RCC 7860 (cell line): ENCODE measurements at regions not wholly inside any gene's neighbourhood (a gene's known extent, or its start where the extent isn't known, plus 50 kb on each side); places are given as distances from the start of the nearest gene placed in this dataset.
A peak's percentile ranks its signal among the peaks of the same experiment; 100 is the strongest.

ENCODE experiments used
- DNase-seq: peaks from one replicate; pipeline ENCODE4 v3.0.0-alpha.2; 2015; ENCODE audit warnings: low spot score
- FAIRE-seq: peaks from 2 replicates; lab custom pipeline; 2012; peaks lifted over from hg19 to GRCh38; lab: Jason Lieb, UNC

DNA sequence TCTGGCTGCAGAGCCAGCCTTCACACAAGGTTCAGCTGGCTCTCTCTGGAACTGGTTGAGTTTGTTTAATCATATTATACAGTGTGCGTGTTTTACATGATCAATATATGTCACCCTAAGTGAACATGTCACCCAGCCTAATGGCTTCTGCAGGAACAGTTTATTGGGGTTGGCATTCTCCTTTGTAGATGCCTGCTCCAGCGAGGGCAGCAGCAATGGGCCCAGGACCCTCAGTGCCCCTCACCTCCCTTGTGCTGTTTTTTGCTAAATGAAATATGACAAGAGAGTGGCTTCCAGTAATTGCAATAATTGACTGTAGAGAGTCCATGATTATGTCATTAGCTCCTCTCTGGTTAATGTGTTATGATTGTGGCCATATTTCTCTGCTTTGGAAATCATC, 387.2 kb downstream of the TMEM114 start:
- FAIRE-seq (no peak), DNase-seq (no peak)

GRCh38 chr16:8200839-8201238, 389.5 kb downstream of the TMEM114 start:
- DNase-seq: no peak
- FAIRE-seq: no peak

DNA sequence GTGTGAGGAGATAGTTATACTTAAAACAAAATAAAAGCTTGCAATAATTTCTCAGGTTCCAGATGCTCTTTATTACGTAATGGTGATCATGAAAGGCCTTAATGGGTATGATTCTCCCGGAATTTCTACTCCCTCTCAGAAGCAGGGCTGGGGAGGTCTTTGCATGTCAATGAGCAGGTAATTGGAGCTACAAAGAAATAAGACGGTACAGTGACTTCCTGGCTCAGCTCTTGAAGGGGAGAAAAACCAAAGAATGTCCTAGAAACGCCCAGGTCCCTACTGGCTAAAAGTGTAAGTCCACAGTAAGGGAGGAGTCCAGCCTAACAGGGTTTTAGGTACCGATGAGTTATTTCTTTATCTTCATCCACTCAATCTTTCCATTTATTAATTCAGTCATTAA, 390.9 kb downstream of the TMEM114 start:
- no peak for FAIRE-seq
- no peak for DNase-seq

DNA sequence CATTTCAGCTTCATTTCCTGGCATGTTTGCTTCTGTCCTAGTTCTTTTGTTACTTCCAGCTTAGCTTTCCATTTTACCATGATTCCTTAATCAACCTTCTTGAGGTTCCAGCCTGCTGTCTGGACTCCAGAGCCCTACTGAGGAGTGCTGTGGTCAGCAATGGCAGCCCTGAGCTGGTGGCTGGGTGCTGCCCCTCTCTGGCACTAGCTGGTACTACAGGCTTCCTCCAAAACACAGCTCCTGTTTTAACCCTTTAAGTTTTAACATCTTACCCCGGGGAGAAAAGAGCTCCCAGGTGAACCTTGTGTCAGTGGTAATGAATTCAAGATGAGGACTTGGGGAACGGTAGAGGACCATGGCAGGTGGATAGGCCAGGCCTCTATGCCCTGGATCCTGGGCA, 395.5 kb downstream of the TMEM114 start:
- FAIRE-seq: no peak

GRCh38 chr16:8188841-8189240, 401.5 kb downstream of the TMEM114 start:
- FAIRE-seq (no peak), DNase-seq (no peak)

More for the DNA sequence above, 395.5 kb downstream of the TMEM114 start:
- DNase-seq: no peak

- no peak for FAIRE-seq
- no peak for DNase-seq
Observed at GRCh38 chr16:8187782-8188372, 402.4 kb downstream of the TMEM114 start.

DNA sequence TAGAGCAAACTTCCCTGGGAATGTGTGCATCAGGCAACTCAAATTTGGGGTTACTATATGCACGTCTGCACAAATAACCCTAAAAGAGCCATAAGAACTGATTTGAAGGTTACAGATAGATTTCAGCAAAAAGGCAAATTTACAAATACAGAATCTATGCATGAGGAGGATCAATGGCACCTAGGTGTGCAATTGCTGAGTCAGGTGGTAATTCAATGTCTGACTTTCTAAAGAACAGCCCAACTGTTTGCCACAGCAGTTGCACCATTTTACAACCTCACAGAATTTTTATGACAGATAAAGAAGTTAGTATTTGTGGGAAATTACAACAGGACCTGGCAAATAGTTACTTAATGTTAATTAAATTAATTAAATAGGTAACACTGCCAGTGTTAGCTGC, 405.5 kb downstream of the TMEM114 start:
- FAIRE-seq (no peak), DNase-seq (no peak)

GRCh38 chr16:8183176-8184099, 406.9 kb downstream of the TMEM114 start:
- no peak for FAIRE-seq
- no peak for DNase-seq

DNA sequence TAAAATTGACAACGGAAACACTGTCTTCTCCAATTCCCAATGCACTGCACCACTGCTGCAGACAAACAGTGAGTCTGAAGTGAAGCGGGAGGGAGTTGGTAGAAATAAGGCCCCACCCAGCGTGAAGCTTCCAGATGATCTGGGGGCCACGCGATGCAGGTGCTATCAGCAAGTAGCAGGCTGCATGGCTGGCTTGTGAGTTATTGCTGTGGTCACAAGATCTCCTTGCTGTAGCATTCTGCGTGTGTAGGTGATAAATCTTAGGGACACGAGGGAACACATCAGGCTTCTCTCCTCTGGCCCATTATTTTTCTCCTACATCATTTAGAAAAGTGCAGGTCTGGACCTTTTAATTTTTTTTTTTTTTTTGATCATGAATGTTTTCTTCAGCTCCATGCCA, 407.6 kb downstream of the TMEM114 start:
- DNase-seq: no peak
- no peak for FAIRE-seq

DNA sequence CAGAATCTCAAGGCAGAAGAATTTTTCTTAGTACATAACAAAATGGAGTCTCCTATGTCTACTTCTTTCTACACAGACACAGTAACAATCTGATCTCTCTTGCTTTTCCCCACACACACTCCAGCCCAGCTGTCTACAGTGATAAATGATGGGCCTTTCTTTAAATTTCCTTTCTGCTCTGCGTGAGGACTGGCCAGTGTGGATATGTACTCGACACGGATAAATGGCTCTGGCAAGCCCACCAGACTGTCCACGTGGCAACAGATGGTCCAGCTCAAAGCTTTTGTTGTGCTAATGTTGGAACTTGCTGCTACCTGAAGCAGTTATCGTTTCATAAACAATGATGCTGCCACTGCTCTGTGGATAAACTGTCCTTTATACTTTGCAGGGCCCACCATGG, 410.7 kb downstream of the TMEM114 start:
- no peak for FAIRE-seq
- DNase-seq: no peak

- DNase-seq (no peak), FAIRE-seq (no peak)
Observed at GRCh38 chr16:8178271-8178670, 412.0 kb downstream of the TMEM114 start.

- DNase-seq (no peak), FAIRE-seq (no peak)
Observed at GRCh38 chr16:8175411-8175810, 414.9 kb downstream of the TMEM114 start.

DNA sequence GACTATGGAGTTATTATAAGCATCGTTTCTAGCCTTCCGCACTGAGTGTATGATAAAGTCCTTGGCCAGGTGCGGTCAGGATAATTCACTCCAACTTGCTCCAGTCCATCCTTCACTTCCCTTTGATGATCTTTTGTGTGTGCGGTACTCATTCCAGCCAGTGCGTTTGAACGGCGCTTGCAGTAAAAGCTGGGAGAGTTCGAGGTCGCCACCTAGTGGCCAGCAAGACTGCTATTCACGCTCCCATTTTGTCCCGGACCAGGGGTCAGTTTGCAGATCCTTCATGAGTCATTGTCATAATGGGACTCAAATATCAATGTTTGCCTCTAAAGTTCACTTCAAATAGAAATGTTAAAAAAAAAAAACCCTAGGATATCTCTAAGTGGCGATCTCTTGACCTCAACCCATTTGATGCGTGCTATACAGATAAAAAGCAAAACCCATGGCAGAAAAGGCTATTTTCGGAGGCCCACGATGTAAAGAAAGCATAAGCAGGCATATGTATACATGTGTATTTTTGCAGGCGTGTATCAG, 417.1 kb downstream of the TMEM114 start:
- FAIRE-seq (peak; percentile 58), DNase-seq (peak; percentile 72)

DNA sequence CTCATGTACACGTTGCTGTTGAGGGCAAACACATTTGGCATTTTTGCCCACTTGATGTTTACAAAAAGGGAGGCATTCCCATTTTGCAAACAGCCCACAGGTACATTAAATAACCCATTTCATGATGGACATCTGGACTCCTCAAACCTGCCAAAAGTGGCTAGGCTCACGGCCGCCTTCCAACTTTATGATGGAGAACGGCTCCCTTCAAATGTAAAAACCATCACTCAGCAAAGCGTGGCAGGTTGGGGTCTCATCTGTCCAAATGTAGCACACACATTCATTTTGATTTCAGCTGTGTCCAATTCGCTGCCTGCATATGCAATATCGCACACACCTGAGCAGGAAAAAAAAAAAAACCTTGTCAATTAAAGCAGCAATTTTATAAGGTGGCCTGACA, 417.8 kb downstream of the TMEM114 start:
- DNase-seq: no peak
- no peak for FAIRE-seq

GRCh38 chr16:8168016-8168415, 422.3 kb downstream of the TMEM114 start:
- FAIRE-seq (no peak), DNase-seq (no peak)

DNA sequence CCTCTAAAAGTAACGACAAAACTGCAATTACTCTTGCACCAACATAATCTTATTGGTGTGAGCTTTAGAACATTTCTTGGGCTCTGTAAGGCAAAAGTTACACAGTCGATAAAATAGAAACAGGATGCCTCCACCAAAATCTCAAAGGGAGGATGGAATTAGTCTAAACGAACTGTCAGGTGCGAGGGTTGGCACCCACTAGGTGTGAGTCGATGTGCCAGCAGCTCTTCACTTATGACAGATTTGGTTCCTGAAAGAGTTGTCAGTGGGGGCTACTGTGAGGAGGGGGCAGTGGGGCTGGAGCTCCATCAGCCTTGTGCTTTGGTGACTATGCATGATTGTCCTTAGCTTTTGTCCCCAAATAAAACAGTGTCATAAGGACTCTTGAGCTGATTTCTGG, 422.9 kb downstream of the TMEM114 start:
- DNase-seq (no peak), FAIRE-seq (no peak)

- DNase-seq (no peak), FAIRE-seq (no peak)
Observed at GRCh38 chr16:8158051-8158450, 432.3 kb downstream of the TMEM114 start.

DNA sequence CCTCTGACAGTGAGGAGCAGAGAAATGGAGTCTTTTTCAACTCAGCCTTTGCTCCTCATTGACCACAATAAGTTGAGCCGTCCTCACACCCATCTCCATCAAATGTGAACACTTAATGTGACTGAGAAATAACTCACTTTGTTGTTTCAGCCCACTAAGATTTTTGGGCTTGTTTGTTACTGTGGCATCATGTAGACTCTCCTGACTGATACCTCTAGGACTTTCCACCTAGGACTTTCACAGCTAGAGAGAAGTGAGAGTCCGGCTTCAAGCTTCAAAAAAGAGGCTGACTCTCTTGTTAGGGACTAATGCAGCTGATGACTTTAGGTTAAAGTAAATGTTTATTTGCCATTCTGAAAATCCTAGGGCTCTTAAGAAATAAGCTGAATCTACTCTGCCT, 435.0 kb downstream of the TMEM114 start:
- FAIRE-seq (no peak), DNase-seq (no peak)

- FAIRE-seq: no peak
- DNase-seq: no peak
Observed at GRCh38 chr16:8146256-8147012, 443.9 kb downstream of the TMEM114 start.

DNA sequence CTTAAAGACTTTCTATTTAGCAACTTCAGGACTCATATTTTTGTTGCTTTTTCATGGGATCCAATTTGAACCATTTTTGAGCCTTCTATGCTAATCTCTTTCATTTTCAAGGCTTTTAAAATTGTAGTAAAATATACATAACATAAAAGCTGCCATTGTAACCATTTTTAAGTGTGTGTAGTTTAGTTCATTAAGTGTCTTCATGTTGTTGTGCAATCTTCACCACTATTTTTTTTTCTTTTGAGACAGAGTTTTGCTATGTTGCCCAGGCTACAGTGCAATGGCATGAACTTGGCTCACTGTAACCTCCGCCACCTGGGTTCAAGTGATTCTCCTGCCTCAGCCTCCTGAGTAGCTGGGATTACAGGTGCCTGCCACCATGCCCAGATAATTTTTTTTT, 451.6 kb downstream of the TMEM114 start:
- FAIRE-seq (no peak), DNase-seq (no peak)

DNA sequence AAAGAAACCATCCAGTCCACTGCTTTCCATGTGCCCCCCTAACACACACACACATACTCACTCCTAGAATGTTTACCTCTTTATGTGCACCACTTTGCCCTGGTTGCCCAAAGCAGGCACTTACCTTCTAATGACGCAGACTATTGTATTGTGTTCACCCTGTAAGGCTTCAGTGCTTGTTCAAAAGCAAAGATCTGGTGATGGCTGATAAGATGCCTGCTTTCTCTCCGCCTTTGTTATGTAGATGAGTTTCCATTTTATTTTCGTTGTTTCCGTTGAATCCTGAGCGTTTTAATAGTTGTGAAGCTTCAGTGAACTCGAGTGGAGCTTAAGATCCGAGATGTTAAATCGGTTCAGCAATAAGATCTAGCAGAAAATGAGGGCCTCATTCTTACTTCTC, 452.7 kb downstream of the TMEM114 start:
- DNase-seq (no peak), FAIRE-seq (no peak)
